ENCODE measurements at regions not wholly inside any gene's neighbourhood (a gene's known extent, or its start where the extent isn't known, plus 50 kb on each side); places are given as distances from the start of the nearest gene placed in this dataset.

DNA sequence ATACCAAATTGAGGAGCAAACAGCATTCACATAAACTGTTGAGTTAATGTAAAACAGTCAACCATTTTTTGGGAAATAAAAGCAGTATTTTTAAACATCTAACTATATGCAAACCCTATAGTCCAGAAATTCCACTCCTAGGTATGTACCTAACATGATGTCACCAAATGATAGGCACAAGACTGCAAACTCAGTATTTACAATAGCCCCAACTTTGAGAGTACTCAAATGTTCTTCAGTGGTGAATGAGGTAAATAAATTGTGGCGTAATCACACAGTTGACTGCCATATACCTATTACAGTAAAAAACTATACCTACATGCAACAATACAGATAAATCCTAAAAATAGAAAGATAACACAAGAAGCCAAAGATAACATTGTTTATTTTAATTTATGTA, 1243.8 kb upstream of the ADGRL3 start:
- POLR2A ChIA-PET: no interaction called here
- intact Hi-C loops (cut with micrococcal nuclease; ENCODE audit: unreplicated experiment) (no loop called here), in situ Hi-C loops (cut with HindIII; ENCODE audit: extremely low pct_ligation_motif_present, low pct_unique_long_range_greater_than_20kb) (no loop called here)
- TF ChIP-seq ZNF431 (CRISPR knock-in tag; IDR thresholded peaks at IDR 0.05; ENCODE audit: borderline replicate concordance, low read depth) (no peak), PPARG (CRISPR knock-in tag; conservative IDR thresholded peaks at IDR 0.05) (no peak), POLR2AphosphoS2 (IDR thresholded peaks at IDR 0.05; ENCODE audit: low read depth, low read length) (no peak), MBNL3 (CRISPR knock-in tag; conservative IDR thresholded peaks at IDR 0.05) (no peak), ZNF577 (CRISPR knock-in tag; IDR thresholded peaks at IDR 0.05; ENCODE audit: borderline replicate concordance, low read depth) (no peak), ZNF572 (CRISPR knock-in tag; IDR thresholded peaks at IDR 0.05) (no peak), TBP (CRISPR knock-in tag; IDR thresholded peaks at IDR 0.05) (no peak), ZFP36L1 (CRISPR knock-in tag; IDR thresholded peaks at IDR 0.05) (no peak)
- TF ChIP-seq, protein P1, sequence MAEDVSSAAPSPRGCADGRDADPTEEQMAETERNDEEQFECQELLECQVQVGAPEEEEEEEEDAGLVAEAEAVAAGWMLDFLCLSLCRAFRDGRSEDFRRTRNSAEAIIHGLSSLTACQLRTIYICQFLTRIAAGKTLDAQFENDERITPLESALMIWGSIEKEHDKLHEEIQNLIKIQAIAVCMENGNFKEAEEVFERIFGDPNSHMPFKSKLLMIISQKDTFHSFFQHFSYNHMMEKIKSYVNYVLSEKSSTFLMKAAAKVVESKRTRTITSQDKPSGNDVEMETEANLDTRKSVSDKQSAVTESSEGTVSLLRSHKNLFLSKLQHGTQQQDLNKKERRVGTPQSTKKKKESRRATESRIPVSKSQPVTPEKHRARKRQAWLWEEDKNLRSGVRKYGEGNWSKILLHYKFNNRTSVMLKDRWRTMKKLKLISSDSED (CRISPR knock-in tag; IDR thresholded peaks at IDR 0.05): no peak
- TF ChIP-seq, protein P2, sequence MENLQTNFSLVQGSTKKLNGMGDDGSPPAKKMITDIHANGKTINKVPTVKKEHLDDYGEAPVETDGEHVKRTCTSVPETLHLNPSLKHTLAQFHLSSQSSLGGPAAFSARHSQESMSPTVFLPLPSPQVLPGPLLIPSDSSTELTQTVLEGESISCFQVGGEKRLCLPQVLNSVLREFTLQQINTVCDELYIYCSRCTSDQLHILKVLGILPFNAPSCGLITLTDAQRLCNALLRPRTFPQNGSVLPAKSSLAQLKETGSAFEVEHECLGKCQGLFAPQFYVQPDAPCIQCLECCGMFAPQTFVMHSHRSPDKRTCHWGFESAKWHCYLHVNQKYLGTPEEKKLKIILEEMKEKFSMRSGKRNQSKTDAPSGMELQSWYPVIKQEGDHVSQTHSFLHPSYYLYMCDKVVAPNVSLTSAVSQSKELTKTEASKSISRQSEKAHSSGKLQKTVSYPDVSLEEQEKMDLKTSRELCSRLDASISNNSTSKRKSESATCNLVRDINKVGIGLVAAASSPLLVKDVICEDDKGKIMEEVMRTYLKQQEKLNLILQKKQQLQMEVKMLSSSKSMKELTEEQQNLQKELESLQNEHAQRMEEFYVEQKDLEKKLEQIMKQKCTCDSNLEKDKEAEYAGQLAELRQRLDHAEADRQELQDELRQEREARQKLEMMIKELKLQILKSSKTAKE (CRISPR knock-in tag; IDR thresholded peaks at IDR 0.05; ENCODE audit: borderline replicate concordance): no peak
- TF ChIP-seq, protein P3, sequence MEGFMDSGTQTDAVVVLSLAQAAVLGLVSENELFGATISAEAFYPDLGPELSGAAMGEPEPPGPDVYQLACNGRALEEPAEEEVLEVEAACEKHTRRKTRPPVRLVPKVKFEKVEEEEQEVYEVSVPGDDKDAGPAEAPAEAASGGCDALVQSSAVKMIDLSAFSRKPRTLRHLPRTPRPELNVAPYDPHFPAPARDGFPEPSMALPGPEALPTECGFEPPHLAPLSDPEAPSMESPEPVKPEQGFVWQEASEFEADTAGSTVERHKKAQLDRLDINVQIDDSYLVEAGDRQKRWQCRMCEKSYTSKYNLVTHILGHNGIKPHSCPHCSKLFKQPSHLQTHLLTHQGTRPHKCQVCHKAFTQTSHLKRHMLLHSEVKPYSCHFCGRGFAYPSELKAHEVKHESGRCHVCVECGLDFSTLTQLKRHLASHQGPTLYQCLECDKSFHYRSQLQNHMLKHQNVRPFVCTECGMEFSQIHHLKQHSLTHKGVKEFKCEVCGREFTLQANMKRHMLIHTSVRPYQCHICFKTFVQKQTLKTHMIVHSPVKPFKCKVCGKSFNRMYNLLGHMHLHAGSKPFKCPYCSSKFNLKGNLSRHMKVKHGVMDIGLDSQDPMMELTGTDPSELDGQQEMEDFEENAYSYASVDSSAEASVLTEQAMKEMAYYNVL (CRISPR knock-in tag; IDR thresholded peaks at IDR 0.05; ENCODE audit: borderline replicate concordance): no peak
- TF ChIP-seq, protein P4, sequence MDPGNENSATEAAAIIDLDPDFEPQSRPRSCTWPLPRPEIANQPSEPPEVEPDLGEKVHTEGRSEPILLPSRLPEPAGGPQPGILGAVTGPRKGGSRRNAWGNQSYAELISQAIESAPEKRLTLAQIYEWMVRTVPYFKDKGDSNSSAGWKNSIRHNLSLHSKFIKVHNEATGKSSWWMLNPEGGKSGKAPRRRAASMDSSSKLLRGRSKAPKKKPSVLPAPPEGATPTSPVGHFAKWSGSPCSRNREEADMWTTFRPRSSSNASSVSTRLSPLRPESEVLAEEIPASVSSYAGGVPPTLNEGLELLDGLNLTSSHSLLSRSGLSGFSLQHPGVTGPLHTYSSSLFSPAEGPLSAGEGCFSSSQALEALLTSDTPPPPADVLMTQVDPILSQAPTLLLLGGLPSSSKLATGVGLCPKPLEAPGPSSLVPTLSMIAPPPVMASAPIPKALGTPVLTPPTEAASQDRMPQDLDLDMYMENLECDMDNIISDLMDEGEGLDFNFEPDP (CRISPR knock-in tag; conservative IDR thresholded peaks at IDR 0.05): no peak
- no peaks in the 10 kb centered on the region for H3K79me2 ChIP-seq (ENCODE audit: insufficient read depth, low read length)
- no peaks in the 10 kb centered on the region for H3K36me3 ChIP-seq (replicated peaks in 1 of 2; ENCODE audit: control insufficient read depth in 1 of 2, insufficient read depth in 2 of 2, low read length in 2 of 2)
- H3K9ac ChIP-seq (ENCODE audit: insufficient read depth, low read depth, low read length): no peak overlapping the region
- DNase-seq (ENCODE audit: low spot score) (no peak), FAIRE-seq (no peak), ATAC-seq (no peak)
- CTCF ChIA-PET (ENCODE audit: low intra/inter-chr PET ratio, low total read pairs): no interaction called here
- no TSS peak for BruUV-seq (replicated peaks)
- 53% methylated on average over 1 of the region's 1 CpG for WGBS (ENCODE audit: low lambda C conversion rate)
- H3K4me2 ChIP-seq (ENCODE audit: low read depth, low read length): no peak overlapping the region
- H3K9me3 ChIP-seq (ENCODE audit: low read length): no peaks in the 10 kb centered on the region
- no peaks in the 10 kb centered on the region for H3K27me3 ChIP-seq (ENCODE audit: control insufficient read depth in 1 of 2, insufficient read depth in 2 of 2, low read length in 2 of 2)
- no peak overlapping the region for H3K4me3 ChIP-seq (replicated peaks in 1 of 3; ENCODE audit: insufficient read depth in 1 of 3, low read depth in 2 of 3, low read length in 3 of 3)
- H3K4me1 ChIP-seq (ENCODE audit: insufficient read depth, low read length): no peaks in the 10 kb centered on the region
- no peak overlapping the region for H2AFZ ChIP-seq (ENCODE audit: low read length)
- no peaks in the 10 kb centered on the region for H4K20me1 ChIP-seq (ENCODE audit: insufficient read depth, low read length)
- no peak overlapping the region for H3K27ac ChIP-seq (ENCODE audit: extremely low read length, insufficient read depth, low read length)
